Loucy (cell line): ENCODE measurements at regions not wholly inside any gene's neighbourhood (a gene's known extent, or its start where the extent isn't known, plus 50 kb on each side); places are given as distances from the start of the nearest gene placed in this dataset.

Experiments used
- H2AFZ ChIP-seq: fragments of 200-600 bp; sonication (generic); 2 replicates; pipeline ENCODE4 v1.6.0; 2016; ENCODE audit warnings: antibody characterized with exemption, mild to moderate bottlenecking, low read length, moderate library complexity
- H3F3A ChIP-seq: fragments of 200-600 bp; 2 replicates; pipeline ENCODE4 v1.6.0; 2016; ENCODE audit warnings: antibody characterized with exemption, low read depth, mild to moderate bottlenecking
- H3K27me3 ChIP-seq: fragments of 200-600 bp; sonication (generic); 2 replicates; pipeline ENCODE4 v1.6.1; 2014; ENCODE audit warnings: low read length, mild to moderate bottlenecking; ENCODE audit not compliant: insufficient read depth, poor library complexity, severe bottlenecking
- H3K36me3 ChIP-seq: fragments of 200-600 bp; sonication (generic); 2 replicates; pipeline ENCODE4 v1.6.1; 2016; ENCODE audit warnings: low read length; ENCODE audit not compliant: insufficient read depth
- H3K4me1 ChIP-seq: fragments of 200-600 bp; sonication (generic); 2 replicates; pipeline ENCODE4 v1.5.1; 2014; ENCODE audit warnings: low read length, mild to moderate bottlenecking; ENCODE audit not compliant: insufficient read depth, poor library complexity, severe bottlenecking
- H3K4me2 ChIP-seq: fragments of 200-600 bp; sonication (generic); 2 replicates; pipeline ENCODE4 v1.6.0; 2014; ENCODE audit warnings: antibody characterized with exemption, low read length, low read depth, mild to moderate bottlenecking; ENCODE audit not compliant: poor library complexity, severe bottlenecking
- H3K4me3 ChIP-seq: fragments of 200-600 bp; sonication (generic); 2 replicates; pipeline ENCODE4 v1.5.1; 2014; ENCODE audit warnings: low read length, mild to moderate bottlenecking, mixed read lengths; ENCODE audit not compliant: poor library complexity, severe bottlenecking
- H3K79me2 ChIP-seq: fragments of 200-600 bp; sonication (generic); 2 replicates; pipeline ENCODE4 v1.6.1; 2014; ENCODE audit warnings: low read length; ENCODE audit not compliant: insufficient read depth
- H3K9ac ChIP-seq: fragments of 200-600 bp; sonication (generic); 2 replicates; pipeline ENCODE4 v1.6.0; 2014; ENCODE audit warnings: mild to moderate bottlenecking, low read depth, low read length, moderate library complexity; ENCODE audit not compliant: poor library complexity, severe bottlenecking
- H3K9me2 ChIP-seq: fragments of 200-600 bp; sonication (generic); replicated peaks from 2 replicates; pipeline ENCODE4 v1.6.1; 2016; ENCODE audit warnings: low read depth, low read length, mixed read lengths
- H3K9me3 ChIP-seq: fragments of 200-600 bp; sonication (generic); 2 replicates; pipeline ENCODE4 v1.6.1; 2014; ENCODE audit warnings: mild to moderate bottlenecking, antibody characterized with exemption, low read length, low read depth; ENCODE audit not compliant: insufficient read depth
- H4K20me1 ChIP-seq: fragments of 200-600 bp; sonication (generic); 2 replicates; pipeline ENCODE4 v1.6.0; 2014; ENCODE audit warnings: antibody characterized with exemption, low read length, mild to moderate bottlenecking; ENCODE audit not compliant: insufficient read depth, poor library complexity, severe bottlenecking
- CTCF ChIP-seq: fragments of 200-600 bp; sonication (generic); conservative IDR thresholded peaks from 2 replicates; pipeline ENCODE4 v1.5.1; 2014; ENCODE audit warnings: mild to moderate bottlenecking, antibody characterized with exemption, low read length
- EZH2phosphoT487 ChIP-seq: fragments of 200-600 bp; IDR thresholded peaks from 2 replicates; pipeline ENCODE4 v1.6.1; 2018; ENCODE audit warnings: antibody characterized with exemption, mild to moderate bottlenecking, moderate library complexity, borderline replicate concordance

GRCh38 chr5:67416133-67416937 is 219.7 kb upstream of the CD180 start:
- TF ChIP-seq CTCF = no peak
- no peak for TF ChIP-seq EZH2phosphoT487
- no peak overlapping the region for H3K4me2 ChIP-seq
- H3K9me3 ChIP-seq = no peaks in the 10 kb centered on the region

DNA sequence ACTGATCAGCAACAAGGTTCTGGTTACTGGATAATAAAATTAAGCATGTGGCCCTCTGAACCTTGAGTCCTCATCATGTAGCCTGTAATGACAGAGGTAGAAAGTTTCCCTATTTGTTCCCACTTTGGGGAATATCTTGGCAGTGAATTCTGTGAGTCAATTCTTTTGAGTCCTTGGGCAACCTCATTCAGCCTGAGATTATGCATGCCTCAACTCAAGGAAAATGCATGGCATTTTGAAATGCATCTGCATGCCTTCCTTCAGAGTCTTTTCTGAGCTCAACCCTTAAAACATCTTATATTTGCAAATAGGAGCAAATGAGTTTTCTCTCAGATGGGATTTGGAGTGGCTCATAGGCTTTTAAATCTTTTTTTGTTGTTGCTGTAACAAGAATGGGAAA is 218.1 kb upstream of the CD180 start:
- Histone ChIP-seq H3K9me3 (no peaks in the 10 kb centered on the region), H3K4me2 (no peak overlapping the region), H2AFZ (no peak overlapping the region), H3K9me2 (no peaks in the 10 kb centered on the region), H3F3A (no peaks in the 10 kb centered on the region), H3K4me1 (no peaks in the 10 kb centered on the region), H3K27me3 (no peaks in the 10 kb centered on the region), H3K4me3 (no peak overlapping the region), H4K20me1 (no peaks in the 10 kb centered on the region), H3K36me3 (no peaks in the 10 kb centered on the region), H3K9ac (no peak overlapping the region), H3K79me2 (no peaks in the 10 kb centered on the region)
- TF ChIP-seq EZH2phosphoT487 (no peak), CTCF (no peak)

More at GRCh38 chr5:67416133-67416937, 219.7 kb upstream of the CD180 start:
- H3K27me3 ChIP-seq = no peaks in the 10 kb centered on the region
- H3K4me1 ChIP-seq = no peaks in the 10 kb centered on the region
- no peaks in the 10 kb centered on the region for H3F3A ChIP-seq
- H3K9me2 ChIP-seq = no peaks in the 10 kb centered on the region
- no peak overlapping the region for H3K4me3 ChIP-seq
- no peak overlapping the region for H3K9ac ChIP-seq
- H3K36me3 ChIP-seq = no peaks in the 10 kb centered on the region
- no peaks in the 10 kb centered on the region for H3K79me2 ChIP-seq
- no peak overlapping the region for H2AFZ ChIP-seq
- no peaks in the 10 kb centered on the region for H4K20me1 ChIP-seq

DNA sequence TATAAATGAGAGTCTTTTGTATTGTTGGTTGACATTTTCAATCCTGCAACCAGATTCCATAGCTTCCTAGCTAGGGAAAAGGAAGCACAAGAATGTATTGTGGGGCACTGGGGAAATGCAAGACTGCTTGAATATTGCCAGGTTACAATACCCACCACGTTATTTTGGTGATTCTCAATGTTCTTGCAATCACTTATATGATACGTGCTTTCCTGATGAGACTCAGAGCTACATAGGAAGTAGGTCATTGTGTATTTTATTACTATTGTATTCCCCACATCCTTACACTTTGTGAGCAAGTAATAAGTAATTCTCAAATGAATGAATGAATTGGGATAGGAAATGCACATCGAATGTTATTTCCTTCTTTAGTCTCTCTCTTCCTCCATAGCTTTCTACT is 217.1 kb upstream of the CD180 start:
- Histone ChIP-seq H3K9ac (no peak overlapping the region), H3K4me2 (no peak overlapping the region), H3K27me3 (no peaks in the 10 kb centered on the region), H2AFZ (no peak overlapping the region), H3K79me2 (no peaks in the 10 kb centered on the region), H3K36me3 (no peaks in the 10 kb centered on the region), H3K4me1 (no peaks in the 10 kb centered on the region), H3K4me3 (no peak overlapping the region), H3F3A (no peaks in the 10 kb centered on the region), H4K20me1 (no peaks in the 10 kb centered on the region), H3K9me3 (no peaks in the 10 kb centered on the region), H3K9me2 (no peaks in the 10 kb centered on the region)
- TF ChIP-seq CTCF (no peak), EZH2phosphoT487 (no peak)
